HTR-8/SVneo (cell line): ENCODE measurements at regions not wholly inside any gene's neighbourhood (a gene's known extent, or its start where the extent isn't known, plus 50 kb on each side); places are given as distances from the start of the nearest gene placed in this dataset.
"Not testable (repeated sequence)": the region's sequence is repeated elsewhere in the genome, so short reads cannot be mapped to it uniquely, and the experiment has no call there.

ENCODE experiments used
- DNase-seq: peaks from one replicate; pipeline ENCODE4 v3.0.0; 2011; ENCODE audit warnings: low spot score, mixed read lengths; ENCODE audit not compliant: insufficient read length
- FAIRE-seq: peaks from 2 replicates; lab custom pipeline; 2011; peaks lifted over from hg19 to GRCh38; lab: Jason Lieb, UNC

- peak; percentile 53 for DNase-seq
- FAIRE-seq, result no peak
Measured at GRCh38 chr15:100764778-100765466, 114.7 kb upstream of the ALDH1A3 start.

- FAIRE-seq (no peak), DNase-seq (no peak)
Measured at GRCh38 chr15:100765467-100766241, 114.0 kb upstream of the ALDH1A3 start.

- no peak for FAIRE-seq
- no peak for DNase-seq
Measured at GRCh38 chr15:100766243-100767000, 113.2 kb upstream of the ALDH1A3 start.

GRCh38 chr15:100767001-100767825, 112.4 kb upstream of the ALDH1A3 start:
- FAIRE-seq, result no peak
- no peak for DNase-seq

- FAIRE-seq, result no peak
- no peak for DNase-seq
Measured at GRCh38 chr15:100768501-100768931, 111.1 kb upstream of the ALDH1A3 start.

- DNase-seq (no peak), FAIRE-seq (no peak)
Measured at GRCh38 chr15:100769043-100769974, 110.3 kb upstream of the ALDH1A3 start.

GRCh38 chr15:100769975-100770340, 109.7 kb upstream of the ALDH1A3 start:
- no peak for DNase-seq
- FAIRE-seq, result no peak

- DNase-seq, result no peak
- no peak for FAIRE-seq
Measured at GRCh38 chr15:100770661-100771584, 108.7 kb upstream of the ALDH1A3 start.

GRCh38 chr15:100771746-100772145, 107.9 kb upstream of the ALDH1A3 start:
- FAIRE-seq (no peak), DNase-seq (no peak)

GRCh38 chr15:100772478-100772877, 107.2 kb upstream of the ALDH1A3 start:
- FAIRE-seq, result no peak
- no peak for DNase-seq

GRCh38 chr15:100772892-100773520, 106.6 kb upstream of the ALDH1A3 start:
- no peak for FAIRE-seq

GRCh38 chr15:100774044-100774443, 105.6 kb upstream of the ALDH1A3 start:
- FAIRE-seq, DNase-seq: not testable (repeated sequence)

More at GRCh38 chr15:100772892-100773520, 106.6 kb upstream of the ALDH1A3 start:
- no peak for DNase-seq

- DNase-seq (no peak), FAIRE-seq (no peak)
Measured at GRCh38 chr15:100775581-100776185, 103.9 kb upstream of the ALDH1A3 start.

GRCh38 chr15:100777821-100778220, 101.8 kb upstream of the ALDH1A3 start:
- FAIRE-seq (no peak), DNase-seq (no peak)

- DNase-seq, result no peak
- FAIRE-seq, result no peak
Measured at GRCh38 chr15:100778831-100779288, 100.8 kb upstream of the ALDH1A3 start.

GRCh38 chr15:100779331-100780207, 100.1 kb upstream of the ALDH1A3 start:
- no peak for FAIRE-seq

More at GRCh38 chr15:100779331-100780207, 100.1 kb upstream of the ALDH1A3 start:
- DNase-seq, result no peak
